Activated CD4-positive, alpha-beta T cell treated with anti-CD3 and anti-CD28 coated beads, Interleukin-2, Interleukin-4, amounts not matched to agents 100 ng/mL and 50 ng/mL, durations not matched to agents 16 hours and 8 hours (primary cell): ENCODE measurements at regions not wholly inside any gene's neighbourhood (a gene's known extent, or its start where the extent isn't known, plus 50 kb on each side); places are given as distances from the start of the nearest gene placed in this dataset.

ENCODE experiments used
- DNase-seq: peaks from one replicate; pipeline ENCODE4 v3.0.0-alpha.2; 2020; ENCODE audit warnings: low spot score

DNA sequence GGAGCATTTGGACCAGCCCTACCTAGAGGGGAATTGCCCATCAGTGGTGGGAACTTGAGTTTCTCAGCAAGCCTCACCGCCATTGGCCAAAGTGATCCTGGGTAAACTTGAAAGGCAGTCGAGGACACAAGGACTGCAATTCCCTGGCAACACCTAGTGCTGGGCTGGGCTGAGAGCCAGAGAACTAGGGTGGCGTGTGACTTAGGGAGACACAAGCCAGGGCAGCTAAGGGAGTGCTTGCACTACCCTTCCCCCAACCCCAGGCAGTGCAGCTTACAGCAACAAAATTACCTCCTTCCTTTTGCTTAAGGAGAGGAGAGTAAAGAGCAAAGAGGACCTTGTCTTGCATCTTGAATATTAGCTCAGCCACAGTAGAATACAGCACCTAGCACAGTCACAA is 176.9 kb upstream of the PRMT6 start:
- no peak for DNase-seq

GRCh38 chr1:106880226-106880625 is 176.2 kb upstream of the PRMT6 start:
- DNase-seq, result no peak

- no peak for DNase-seq
Measured at GRCh38 chr1:106883208-106883607, 173.3 kb upstream of the PRMT6 start.

- no peak for DNase-seq
Measured at GRCh38 chr1:106889059-106889458, 167.4 kb upstream of the PRMT6 start.

- DNase-seq, result no peak
Measured at GRCh38 chr1:106889583-106889982, 166.9 kb upstream of the PRMT6 start.

DNA sequence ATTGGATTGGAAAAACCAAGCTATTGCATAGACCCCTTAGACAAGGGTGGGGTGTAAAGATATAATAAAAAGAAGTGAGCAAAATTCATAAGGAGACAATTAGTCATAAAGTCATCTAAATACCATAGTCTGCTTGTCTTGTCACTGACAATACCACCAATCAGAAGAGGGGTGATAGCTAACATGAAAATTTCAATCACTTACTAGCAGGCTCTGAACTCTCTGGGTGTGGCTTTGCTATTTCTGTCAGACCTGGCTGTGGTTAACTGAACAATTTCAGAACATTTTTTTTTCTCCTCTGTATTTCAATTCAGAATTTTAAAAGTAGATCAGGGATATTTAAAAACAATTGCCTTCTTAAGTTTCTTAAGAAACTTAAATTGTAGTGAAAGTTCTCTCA is 158.5 kb upstream of the PRMT6 start:
- DNase-seq, result no peak

GRCh38 chr1:106899644-106900043 is 156.8 kb upstream of the PRMT6 start:
- no peak for DNase-seq

DNA sequence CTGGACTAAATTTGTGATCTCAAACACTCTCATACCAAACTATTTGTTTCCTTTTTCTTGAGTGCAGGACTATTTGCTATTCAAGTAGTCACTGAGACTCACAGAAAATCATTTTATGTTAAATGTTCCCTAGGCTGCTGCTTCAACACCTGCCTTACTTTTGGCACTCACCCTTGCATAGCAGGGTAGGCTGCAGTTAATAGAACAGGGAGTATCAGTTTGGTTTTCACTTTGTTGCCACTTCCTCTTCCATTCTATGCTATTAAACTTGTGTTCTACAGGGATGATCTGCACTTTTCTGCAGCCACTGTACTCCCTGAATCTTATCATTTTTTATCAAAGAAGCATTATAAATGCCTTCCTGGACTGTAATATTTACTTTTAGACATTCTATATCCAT is 148.7 kb upstream of the PRMT6 start:
- DNase-seq, result no peak

DNA sequence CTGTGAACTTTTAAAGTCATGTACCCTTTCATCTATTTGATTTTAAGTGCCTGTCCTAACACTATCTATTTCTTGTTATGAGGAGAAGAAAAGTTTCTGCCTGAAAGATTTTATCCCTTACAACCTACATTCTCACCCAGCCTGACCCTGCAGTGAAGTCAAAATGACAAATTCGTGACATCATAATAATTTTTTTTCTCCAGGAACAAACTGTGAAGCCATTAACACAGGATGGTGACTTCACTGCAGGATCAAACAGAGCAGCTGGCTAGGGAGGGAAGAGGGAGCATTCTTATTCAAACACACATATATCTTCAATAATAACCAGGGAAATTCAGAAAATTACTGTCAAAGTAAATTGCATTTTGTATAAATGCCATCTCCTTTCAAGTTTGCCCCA is 147.8 kb upstream of the PRMT6 start:
- no peak for DNase-seq

GRCh38 chr1:106910798-106911197 is 145.7 kb upstream of the PRMT6 start:
- DNase-seq, result no peak

DNA sequence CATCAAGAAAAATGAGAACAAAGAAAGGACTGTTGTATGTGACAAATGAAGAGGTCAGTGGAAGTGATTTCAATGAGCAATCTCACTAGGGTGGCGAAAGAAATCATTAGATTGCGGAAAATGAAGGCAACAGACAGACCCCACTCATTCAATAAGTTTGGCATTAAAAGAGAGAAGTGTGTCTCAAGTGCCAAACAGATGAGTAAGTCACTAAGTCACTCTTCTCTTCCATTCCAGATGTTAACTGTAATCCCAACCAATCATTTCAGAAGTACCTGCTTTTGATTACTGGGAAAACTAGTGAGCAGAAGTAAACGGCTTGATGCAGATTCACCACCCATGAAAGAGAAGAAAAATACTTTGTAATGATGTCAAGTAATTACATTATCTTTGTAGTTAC is 144.3 kb upstream of the PRMT6 start:
- DNase-seq, result no peak

- no peak for DNase-seq
Measured at GRCh38 chr1:106921186-106921585, 135.3 kb upstream of the PRMT6 start.

DNA sequence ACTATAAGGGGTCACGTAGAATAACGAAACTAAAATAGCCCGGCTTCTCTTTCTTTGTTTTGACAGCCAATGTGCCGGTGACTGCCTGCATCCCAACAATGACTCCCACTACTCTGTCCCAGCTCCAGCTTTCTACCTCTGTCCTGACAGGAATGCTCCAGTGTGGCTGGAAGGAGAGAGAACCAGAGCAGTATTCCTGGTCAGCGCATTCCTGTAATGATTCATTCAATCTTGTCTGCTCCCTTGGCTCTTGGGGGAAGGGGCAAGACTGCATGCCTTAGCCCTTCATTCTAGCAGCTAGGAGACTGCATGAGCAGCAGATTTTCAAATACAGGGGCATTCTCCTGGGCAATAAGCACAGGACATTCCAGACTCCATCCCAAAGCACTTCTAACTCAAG is 132.1 kb upstream of the PRMT6 start:
- DNase-seq, result no peak

DNA sequence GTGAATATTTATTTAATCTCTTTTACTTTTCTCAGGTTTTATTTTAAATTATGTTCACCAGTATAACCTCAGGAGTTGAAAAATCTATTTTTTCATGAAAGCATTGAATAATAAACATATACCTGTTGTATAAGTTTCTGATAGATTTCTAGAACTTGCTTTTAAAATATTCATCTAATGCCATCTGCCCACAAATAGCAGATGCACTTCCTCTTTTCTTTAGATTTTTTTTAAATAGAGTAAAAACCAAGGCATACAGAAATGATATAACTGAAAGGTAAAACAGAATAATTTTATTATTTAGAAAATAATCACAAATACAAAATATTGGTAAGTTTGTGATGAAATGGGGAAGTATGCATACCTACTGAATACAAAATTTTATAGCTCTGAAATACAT is 130.7 kb upstream of the PRMT6 start:
- DNase-seq, result no peak

- DNase-seq, result no peak
Measured at GRCh38 chr1:106926803-106927582, 129.5 kb upstream of the PRMT6 start.

DNA sequence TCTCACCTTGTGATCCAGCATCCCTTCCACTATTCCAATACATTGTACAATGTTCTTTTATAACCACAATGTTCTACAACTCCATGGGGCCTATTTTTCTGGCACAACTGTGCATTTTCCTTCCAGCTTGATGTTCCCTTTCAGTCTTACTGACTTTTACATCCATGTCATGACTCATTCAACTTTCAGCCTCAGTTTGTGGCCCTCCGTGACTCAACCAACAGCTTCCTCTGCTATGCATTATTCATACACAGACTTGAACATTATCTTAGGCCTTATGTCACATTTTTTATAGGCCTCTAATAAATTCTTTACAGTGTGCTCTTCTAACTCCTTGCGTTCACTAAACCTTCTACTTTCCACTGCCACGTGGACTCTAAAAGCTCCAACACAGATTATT is 119.4 kb upstream of the PRMT6 start:
- DNase-seq, result peak; percentile 2

- no peak for DNase-seq
Measured at GRCh38 chr1:106944721-106945120, 111.8 kb upstream of the PRMT6 start.

DNA sequence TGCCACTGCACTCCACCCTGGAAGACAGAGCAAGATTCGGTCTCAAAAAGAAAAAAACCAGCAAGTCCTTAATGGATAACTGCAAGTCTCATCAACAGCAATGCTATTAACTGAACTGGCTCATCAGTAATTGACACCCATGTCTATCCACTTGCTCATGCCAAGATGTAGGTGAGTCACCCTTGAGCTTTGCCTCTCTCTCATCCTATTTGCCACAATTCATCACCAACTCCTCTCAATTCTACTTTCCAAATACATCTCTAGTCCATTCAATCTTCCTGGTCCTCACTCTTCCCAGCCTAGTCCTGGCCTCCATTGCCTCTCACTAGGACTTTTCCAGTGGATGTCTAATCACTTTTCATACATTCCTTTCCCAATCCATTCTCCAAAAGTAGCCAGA is 103.7 kb upstream of the PRMT6 start:
- DNase-seq, result no peak

DNA sequence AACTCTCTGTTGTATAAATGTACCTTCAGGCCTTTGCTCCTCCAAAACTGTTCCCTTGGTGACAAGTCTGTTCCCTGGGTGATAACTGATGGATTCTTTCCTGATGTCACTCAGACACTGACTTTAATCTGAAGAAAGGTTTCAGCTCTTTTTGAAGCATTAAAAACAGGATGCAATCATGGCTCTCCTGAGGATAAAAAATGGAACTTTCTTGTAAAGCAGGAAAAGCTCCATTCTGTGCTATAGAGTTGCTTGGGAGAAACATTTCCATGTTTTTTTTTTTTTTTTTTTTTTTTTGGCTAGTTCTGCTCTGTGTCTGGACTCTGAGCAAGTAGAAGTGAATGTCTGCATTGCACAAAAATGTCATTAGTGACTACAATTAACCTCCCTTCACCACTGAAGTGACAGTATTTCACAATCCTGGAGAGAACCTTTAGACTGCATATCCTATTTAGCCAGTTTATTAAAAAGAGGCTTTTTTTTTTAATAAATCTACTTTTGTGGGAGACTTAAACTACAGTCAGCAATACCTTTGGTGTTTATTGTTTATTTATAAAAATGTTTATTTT is 101.7 kb upstream of the PRMT6 start:
- no peak for DNase-seq

DNA sequence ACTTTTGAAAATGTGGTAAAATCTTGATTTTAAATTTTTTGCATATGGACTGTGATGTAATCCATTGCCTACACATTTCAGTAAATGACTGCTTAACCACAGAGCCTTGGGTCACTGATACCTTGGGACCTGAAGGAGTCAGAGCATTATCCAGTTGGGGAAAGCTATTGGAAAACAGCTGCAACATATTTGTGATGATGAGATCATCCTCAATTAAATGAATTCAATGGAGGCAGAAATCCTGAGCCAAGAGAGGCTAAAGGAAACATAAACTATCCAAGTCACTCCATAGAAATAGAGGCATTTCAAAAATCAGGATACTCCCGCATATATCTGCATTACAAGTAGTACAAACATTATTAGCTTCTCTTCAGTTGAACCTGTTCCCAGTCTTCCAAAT is 99.8 kb upstream of the PRMT6 start:
- no peak for DNase-seq

DNA sequence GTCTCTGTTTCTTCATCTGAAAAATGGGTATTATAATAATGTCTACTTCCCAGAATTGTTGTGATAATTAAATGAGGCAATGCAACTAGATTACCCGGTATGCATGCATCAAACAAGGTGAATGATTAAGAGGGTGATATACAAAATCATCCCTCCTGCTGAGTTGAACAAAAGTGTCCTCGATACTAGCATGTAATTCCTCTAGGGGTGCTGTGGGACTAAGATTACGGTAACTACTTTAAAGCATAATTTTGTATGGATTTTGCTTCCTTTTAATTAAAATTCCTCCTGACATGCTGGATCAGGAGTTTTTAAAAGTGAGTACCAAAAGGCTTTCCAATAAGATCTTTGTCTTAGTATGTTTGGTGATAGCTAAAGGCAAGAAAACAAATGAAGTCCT is 98.7 kb upstream of the PRMT6 start:
- DNase-seq, result no peak

DNA sequence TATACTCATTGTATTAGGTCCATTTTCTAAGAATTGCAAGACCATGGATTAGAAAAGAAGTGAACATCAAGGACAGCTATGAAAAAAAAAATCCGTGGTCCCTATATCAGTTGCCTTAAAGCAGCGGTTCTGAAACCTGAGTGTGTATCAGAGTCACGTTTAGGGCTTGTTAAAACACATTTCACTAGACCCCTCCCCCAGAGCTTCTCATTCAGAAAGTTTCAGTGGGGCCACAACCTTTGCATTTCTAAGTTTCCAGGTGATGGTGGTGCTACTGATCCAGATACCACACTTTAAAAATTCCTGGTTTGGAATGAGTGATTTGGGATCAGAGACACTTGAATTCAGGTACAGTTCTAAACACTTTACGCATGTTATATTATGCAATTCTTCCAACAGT is 96.1 kb upstream of the PRMT6 start:
- no peak for DNase-seq

DNA sequence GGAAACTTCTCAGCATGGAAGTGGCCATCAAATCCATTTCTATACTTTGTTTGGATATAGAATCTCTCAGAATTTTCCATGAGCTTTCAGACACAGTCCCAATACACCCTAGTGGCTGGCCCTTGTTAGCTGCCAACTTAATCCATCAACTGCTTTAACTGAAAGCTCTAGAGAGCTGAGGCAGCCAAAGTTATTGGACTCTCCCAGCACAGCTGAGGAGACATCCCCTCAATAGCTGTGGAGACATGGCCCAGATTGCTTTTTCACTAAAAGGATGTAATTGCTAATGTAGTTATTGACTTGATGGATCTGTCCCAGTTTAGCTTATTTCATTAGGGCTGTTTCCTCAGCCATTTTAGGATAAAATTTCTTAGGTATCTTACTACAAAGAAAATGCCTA is 94.8 kb upstream of the PRMT6 start:
- no peak for DNase-seq

GRCh38 chr1:106962591-106962990 is 93.9 kb upstream of the PRMT6 start:
- DNase-seq, result no peak
